ENCODE measurements at regions not wholly inside any gene's neighbourhood (a gene's known extent, or its start where the extent isn't known, plus 50 kb on each side); places are given as distances from the start of the nearest gene placed in this dataset.
A peak's percentile ranks its signal among the peaks of the same experiment; 100 is the strongest.

DNA sequence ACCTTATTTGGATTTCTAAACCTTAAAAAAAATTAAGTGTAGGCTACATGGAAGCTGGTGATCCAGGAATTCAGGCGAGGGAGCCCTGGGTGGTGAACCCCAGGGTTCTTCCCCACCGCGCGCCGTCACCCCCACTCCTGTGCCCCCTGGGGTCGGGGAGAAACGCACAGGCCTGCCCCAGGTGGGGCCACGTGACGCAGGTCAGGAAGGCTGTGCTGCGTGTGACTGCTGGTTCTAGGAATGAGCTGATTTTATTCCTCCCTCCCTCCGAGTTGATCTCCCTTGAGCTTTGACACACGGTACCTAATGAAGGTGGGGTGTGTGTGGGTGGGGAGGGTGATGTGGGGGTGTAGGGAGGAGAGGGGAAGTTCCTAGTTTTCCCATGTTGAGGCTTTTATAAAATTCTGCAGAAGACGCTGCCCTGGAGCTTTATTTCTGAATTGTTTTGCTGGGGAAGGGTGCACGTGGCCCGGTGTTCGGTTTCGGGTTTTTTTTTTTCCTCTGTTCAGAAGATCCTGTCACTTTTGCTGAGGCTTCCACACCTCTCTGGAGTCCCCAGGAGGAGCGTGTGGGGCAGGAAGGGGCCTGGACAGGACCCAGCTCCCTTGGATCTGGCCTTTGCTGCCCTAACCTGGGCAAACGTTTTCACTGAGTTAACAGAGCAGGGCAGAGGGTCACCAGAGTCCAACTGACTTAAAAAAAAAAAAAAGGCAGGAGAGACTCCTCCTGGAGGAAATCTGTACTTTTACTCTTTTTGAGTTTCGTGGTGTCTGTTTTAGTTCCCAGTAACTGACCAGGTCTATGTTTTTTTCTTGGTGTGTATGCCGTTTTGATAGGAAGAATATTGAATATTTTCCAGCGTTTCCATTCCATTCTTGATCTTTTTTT, 55.8 kb upstream of the GSE1 start:
- peak; percentile 45 for DNase-seq (ENCODE audit: low spot score)

- DNase-seq (ENCODE audit: low spot score), result no peak
Observed at GRCh38 chr16:85557971-85558657, 55.0 kb upstream of the GSE1 start.

- no peak for DNase-seq (ENCODE audit: low spot score)
Observed at GRCh38 chr16:85560932-85561247, 52.2 kb upstream of the GSE1 start.

GRCh38 chr16:85561248-85562092, 51.7 kb upstream of the GSE1 start:
- no peak for DNase-seq (ENCODE audit: low spot score)

DNA sequence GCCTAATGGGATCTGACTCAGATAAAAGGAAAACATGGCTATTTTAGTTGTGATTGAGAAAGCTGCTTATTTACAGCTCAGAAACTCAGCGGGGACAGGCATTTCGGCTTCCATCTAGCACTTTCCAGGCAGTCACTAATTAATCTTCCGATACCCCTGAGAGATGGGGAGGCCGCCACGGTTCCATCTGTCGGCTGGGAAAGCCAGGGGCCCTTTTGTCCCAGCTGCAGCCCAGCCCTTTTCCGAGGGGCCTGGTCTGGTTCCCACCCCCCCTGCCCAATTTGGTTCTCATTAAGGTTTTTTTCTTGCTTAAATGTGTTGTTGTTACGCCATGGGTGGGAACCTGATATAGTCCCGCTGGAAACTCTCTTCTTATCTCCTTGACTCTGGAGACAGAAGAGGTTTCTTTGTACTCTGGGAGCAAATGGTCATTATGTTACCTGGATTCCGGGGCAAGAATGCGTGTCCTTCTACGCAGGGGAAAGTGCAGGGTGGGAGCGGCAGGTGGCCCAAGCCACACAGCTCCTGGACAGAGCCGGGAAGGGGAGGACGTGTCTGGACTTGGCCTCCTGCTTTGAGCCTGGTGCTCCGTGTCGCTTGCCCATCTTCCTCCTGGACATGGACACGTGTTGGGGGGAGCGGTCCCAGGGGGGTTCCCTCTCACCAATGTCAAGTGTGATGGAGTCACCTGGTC, 50.9 kb upstream of the GSE1 start:
- DNase-seq (ENCODE audit: low spot score), result no peak

DNA sequence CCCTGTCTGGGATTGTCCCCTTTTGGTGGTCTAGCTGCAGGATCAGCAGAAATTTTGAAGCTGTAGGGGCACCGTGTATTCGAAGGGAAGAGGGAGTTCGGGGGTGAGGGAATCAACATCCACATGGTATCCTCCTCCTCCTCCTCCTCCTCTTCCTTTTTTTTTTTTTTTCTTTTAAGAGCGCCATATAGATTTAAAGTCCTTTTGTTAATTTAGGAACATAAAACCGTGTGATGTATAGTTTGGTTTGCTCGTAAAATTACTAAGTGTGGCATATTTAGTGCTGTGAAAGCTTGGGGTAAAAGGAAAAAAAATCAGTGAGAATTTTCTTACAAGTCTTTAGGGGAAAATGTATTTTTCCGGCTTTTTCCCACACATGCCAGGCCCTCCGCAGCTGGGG, 50.1 kb upstream of the GSE1 start:
- no peak for DNase-seq (ENCODE audit: low spot score)

Measured in H4 (cell line).